ENCODE measurements at regions not wholly inside any gene's neighbourhood (a gene's known extent, or its start where the extent isn't known, plus 50 kb on each side); places are given as distances from the start of the nearest gene placed in this dataset.

DNA sequence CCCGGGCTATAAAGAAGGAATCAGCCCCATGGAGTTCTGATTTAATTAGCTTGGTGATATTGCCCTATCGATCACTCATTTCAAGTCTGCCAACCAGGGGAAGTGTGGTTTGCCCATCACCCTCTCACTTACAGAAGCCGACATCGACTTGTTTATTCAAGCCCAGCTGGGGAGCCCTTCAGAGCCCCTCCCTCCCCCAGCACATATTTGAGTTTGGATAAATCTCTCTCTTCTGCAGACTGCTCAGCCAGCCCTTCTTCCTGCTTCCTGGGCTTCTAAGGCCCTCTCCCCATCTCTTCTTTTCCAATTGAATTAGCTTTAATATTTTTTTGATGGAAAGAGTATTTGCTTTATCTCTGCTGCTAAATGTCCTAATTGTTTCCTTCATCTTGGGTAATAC is 299.0 kb downstream of the MIAT start (continued):
- TF ChIP-seq TAF7 (optimal IDR thresholded peaks at IDR 0.05; ENCODE audit: borderline replicate concordance, low read depth, low read length), result no peak
- no peak for TF ChIP-seq TAF1 (IDR thresholded peaks at IDR 0.05; ENCODE audit: low read depth, low read length)
- TF ChIP-seq YY1 (IDR thresholded peaks at IDR 0.05; ENCODE audit: low read depth, low read length), result no peak

Measured in H1 (cell line).